Small intestine (tissue), 7 donors: ENCODE measurements at regions not wholly inside any gene's neighbourhood (a gene's known extent, or its start where the extent isn't known, plus 50 kb on each side); places are given as distances from the start of the nearest gene placed in this dataset.
A peak's percentile ranks its signal among the peaks of the same experiment; 100 is the strongest.

Source experiments
- DNase-seq, 2 donors: peaks; one replicate each; pipeline versions ENCODE4 v3.0.0 to v3.0.0-alpha.2; 2013
- FAIRE-seq: peaks from 2 replicates; lab custom pipeline; 2012; peaks lifted over from hg19 to GRCh38; lab: Jason Lieb, UNC
- H3K27ac ChIP-seq, 3 donors: one replicate each; pipeline ENCODE4 v1.5.1; 2013; ENCODE audit warnings: low read length in 2 of 3, mild to moderate bottlenecking in 2 of 3, control low read depth in 1 of 3, inconsistent platforms in 1 of 3, low read depth in 1 of 3, moderate library complexity in 1 of 3
- H3K27me3 ChIP-seq, 3 donors: one replicate each; pipeline ENCODE4 v1.6.1; 2013; ENCODE audit warnings: low read length in 3 of 3, inconsistent platforms in 1 of 3; ENCODE audit not compliant: control insufficient read depth in 3 of 3, insufficient read depth in 3 of 3
- H3K36me3 ChIP-seq, 3 donors: one replicate each; pipeline ENCODE4 v1.6.1; 2013; ENCODE audit warnings: low read length in 3 of 3, inconsistent platforms in 1 of 3, low read depth in 1 of 3, mild to moderate bottlenecking in 1 of 3, moderate library complexity in 1 of 3; ENCODE audit not compliant: control insufficient read depth in 3 of 3, insufficient read depth in 2 of 3
- H3K4me1 ChIP-seq, 3 donors: one replicate each; pipeline ENCODE4 v1.6.1; 2013; ENCODE audit warnings: low read length in 2 of 3, inconsistent platforms in 1 of 3, low read depth in 1 of 3, mild to moderate bottlenecking in 1 of 3, moderate library complexity in 1 of 3; ENCODE audit not compliant: control insufficient read depth in 3 of 3, insufficient read depth in 2 of 3
- H3K4me3 ChIP-seq, 3 donors: one replicate each; pipeline ENCODE4 v1.5.1; 2013; ENCODE audit warnings: low read length in 3 of 3, control low read depth in 1 of 3, inconsistent platforms in 1 of 3, low read depth in 1 of 3, mild to moderate bottlenecking in 1 of 3, moderate library complexity in 1 of 3
- H3K9me3 ChIP-seq, 2 donors: one replicate each; pipeline ENCODE4 v1.6.1; 2013; ENCODE audit warnings: low read depth in 1 of 2, low read length in 1 of 2; ENCODE audit not compliant: control insufficient read depth in 2 of 2, insufficient read depth in 1 of 2
- WGBS, 3 donors: extraction: QIAGEN DNeasy Blood & Tissue Kit; methylation state at CpG; one replicate each; pipeline ENCODE4 v1.1.7; 2013; 5-methylcytosine and 5-hydroxymethylcytosine counted together
- donor health status: healthy with polysubstance abuse.
- donor health status: control.
- donor health status: control.
- donor health status: Bipolar disorder and iron deficiency.
- donor health status: healthy.

- Histone ChIP-seq H3K27me3 (peaks cover 0 to 4% (median 0%) of the 10 kb centered on the region in 3 donors), H3K27ac (no peak overlapping the region), H3K36me3 (no peaks in the 10 kb centered on the region), H3K4me1 (no peaks in the 10 kb centered on the region), H3K9me3 (peaks cover 0 to 3% of the 10 kb centered on the region in 2 donors), H3K4me3 (no peak overlapping the region)
- DNase-seq = no peak
- no peak for FAIRE-seq
- 80 to 90% (median 86%) methylated on average over 3 of the region's 3 CpGs for WGBS, 3 donors
Observed at GRCh38 chr10:128587689-128588088, 461.5 kb upstream of the MKI67 start.

- FAIRE-seq = no peak
- H3K27ac ChIP-seq = no peak overlapping the region
- DNase-seq = no peak
- no peaks in the 10 kb centered on the region for H3K4me1 ChIP-seq
- no peaks in the 10 kb centered on the region for H3K36me3 ChIP-seq
- no peak overlapping the region for H3K4me3 ChIP-seq
- peaks cover 0 to 4% (median 0%) of the 10 kb centered on the region in 3 donors for H3K27me3 ChIP-seq
- H3K9me3 ChIP-seq = peaks cover 0 to 3% of the 10 kb centered on the region in 2 donors
Observed at GRCh38 chr10:128588402-128588801, 462.2 kb upstream of the MKI67 start.

DNA sequence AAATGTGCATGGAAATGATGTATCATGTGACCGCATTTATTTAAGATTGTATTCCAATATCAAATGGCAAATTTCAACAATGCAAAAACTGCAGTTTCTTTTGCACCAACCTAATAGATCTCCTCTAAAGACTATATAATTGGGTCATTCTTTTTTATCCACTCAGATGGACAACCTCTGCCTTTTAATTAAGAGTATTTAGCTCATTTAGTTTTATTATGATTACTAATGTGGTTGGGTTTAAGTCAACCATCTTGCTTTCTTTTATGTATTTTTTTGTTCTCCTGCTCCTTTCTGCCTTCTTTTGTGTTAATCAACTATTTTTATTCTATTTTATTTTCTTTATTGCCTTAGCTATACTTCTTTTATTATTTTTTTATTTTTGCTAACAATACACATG lies 468.5 kb upstream of the MKI67 start:
- Histone ChIP-seq H3K27ac (no peak overlapping the region), H3K27me3 (peaks cover 0 to 5% (median 0%) of the 10 kb centered on the region in 3 donors), H3K4me1 (no peaks in the 10 kb centered on the region), H3K9me3 (no peaks in the 10 kb centered on the region), H3K36me3 (no peaks in the 10 kb centered on the region), H3K4me3 (no peak overlapping the region)
- no peak for DNase-seq
- FAIRE-seq = no peak
- 93 to 99% (median 97%) methylated on average over 1 of the region's 1 CpG for WGBS, 3 donors

DNA sequence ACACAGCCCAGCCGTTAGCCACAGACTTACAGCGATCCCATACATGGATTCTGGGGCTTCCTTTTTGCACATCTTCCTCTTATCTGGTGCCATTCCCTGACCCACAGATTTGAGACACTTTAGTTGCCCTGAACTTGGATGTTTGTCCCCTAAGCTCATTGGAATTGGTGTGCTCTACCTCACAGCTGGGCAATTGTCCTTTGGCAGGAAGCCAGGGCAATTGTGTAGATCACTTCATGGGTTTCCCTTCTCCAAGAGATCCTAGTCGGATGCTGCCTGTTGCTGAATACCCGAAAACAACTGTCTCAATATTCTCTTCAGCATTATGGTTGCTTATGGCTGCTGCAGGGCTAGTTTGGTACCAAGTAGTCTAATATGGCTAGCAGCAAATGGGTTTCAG lies 470.7 kb upstream of the MKI67 start:
- Histone ChIP-seq H3K27ac (no peak overlapping the region), H3K9me3 (no peaks in the 10 kb centered on the region), H3K27me3 (peaks cover 0 to 5% (median 0%) of the 10 kb centered on the region in 3 donors), H3K4me1 (no peaks in the 10 kb centered on the region), H3K36me3 (no peaks in the 10 kb centered on the region), H3K4me3 (no peak overlapping the region)
- WGBS, 3 donors = 71 to 84% (median 76%) methylated on average over 4 of the region's 4 CpGs
- no peak for DNase-seq
- no peak for FAIRE-seq

GRCh38 chr10:128599030-128599429 lies 472.8 kb upstream of the MKI67 start:
- H3K4me1 ChIP-seq = no peaks in the 10 kb centered on the region
- no peaks in the 10 kb centered on the region for H3K9me3 ChIP-seq
- no peak overlapping the region for H3K4me3 ChIP-seq
- FAIRE-seq (no peak), DNase-seq (no peak)
- 80 to 85% (median 83%) methylated on average over 2 of the region's 2 CpGs for WGBS, 3 donors
- no peaks in the 10 kb centered on the region for H3K36me3 ChIP-seq
- H3K27ac ChIP-seq = no peak overlapping the region
- peaks cover 0 to 5% (median 0%) of the 10 kb centered on the region in 3 donors for H3K27me3 ChIP-seq

GRCh38 chr10:128599538-128599937 lies 473.3 kb upstream of the MKI67 start:
- 90 to 93% (median 92%) methylated on average over 4 of the region's 4 CpGs for WGBS, 3 donors
- H3K4me1 ChIP-seq = no peaks in the 10 kb centered on the region
- H3K36me3 ChIP-seq = no peaks in the 10 kb centered on the region
- H3K9me3 ChIP-seq = no peaks in the 10 kb centered on the region
- H3K27ac ChIP-seq = no peak overlapping the region
- H3K27me3 ChIP-seq = peaks cover 0 to 5% (median 0%) of the 10 kb centered on the region in 3 donors
- FAIRE-seq = no peak
- no peak for DNase-seq
- no peak overlapping the region for H3K4me3 ChIP-seq

DNA sequence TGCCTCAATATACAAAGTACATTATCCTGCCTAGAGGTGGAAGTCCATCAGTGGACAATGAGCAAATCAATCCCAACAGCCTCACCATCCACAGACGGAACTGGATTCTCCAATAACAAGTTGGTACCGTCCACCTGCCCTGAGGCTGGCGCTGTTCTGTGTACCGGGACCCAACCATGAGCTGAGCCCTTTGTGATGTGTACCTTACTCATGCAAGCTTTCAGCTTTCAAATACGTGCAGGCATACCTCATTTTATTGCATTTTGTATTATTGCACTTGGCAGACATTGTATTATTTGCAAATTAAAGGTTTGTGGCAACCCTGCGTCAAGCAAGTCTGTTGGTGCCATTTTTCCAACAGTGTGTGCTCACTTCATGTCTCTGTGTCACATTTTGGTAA lies 476.0 kb upstream of the MKI67 start:
- Histone ChIP-seq H3K27ac (no peak overlapping the region), H3K9me3 (no peaks in the 10 kb centered on the region), H3K27me3 (no peaks in the 10 kb centered on the region), H3K4me3 (no peak overlapping the region), H3K4me1 (no peaks in the 10 kb centered on the region), H3K36me3 (no peaks in the 10 kb centered on the region)
- FAIRE-seq (no peak), DNase-seq (peak in 1 of 2 donors; percentile 9)
- 18 to 64% (median 34%) methylated on average over 6 of the region's 6 CpGs for WGBS, 3 donors

DNA sequence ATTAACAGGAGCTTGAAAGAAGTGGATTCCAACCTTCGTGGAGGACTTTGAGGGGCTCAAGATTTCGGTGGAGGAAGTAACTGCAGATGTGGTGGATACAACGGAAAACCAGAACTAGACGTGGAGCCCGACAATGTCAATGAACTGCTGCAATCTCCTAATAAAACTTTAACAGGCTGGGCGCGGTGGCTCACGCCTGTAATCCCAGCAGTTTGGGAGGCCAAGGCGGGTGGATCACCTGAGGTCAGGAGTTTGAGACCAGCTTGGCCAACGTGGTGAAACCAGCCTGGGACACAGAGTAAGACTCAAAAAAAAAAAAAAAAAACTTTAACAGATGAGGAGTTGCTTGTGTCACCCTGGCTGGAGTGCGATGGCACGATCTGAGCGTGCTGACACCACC lies 477.8 kb upstream of the MKI67 start:
- H3K4me1 ChIP-seq = no peaks in the 10 kb centered on the region
- WGBS, 3 donors = 87 to 92% (median 91%) methylated on average over 13 of the region's 13 CpGs
- no peak overlapping the region for H3K27ac ChIP-seq
- no peak for DNase-seq
- H3K27me3 ChIP-seq = no peaks in the 10 kb centered on the region
- H3K4me3 ChIP-seq = no peak overlapping the region
- no peaks in the 10 kb centered on the region for H3K9me3 ChIP-seq
- no peaks in the 10 kb centered on the region for H3K36me3 ChIP-seq
- FAIRE-seq = no peak

DNA sequence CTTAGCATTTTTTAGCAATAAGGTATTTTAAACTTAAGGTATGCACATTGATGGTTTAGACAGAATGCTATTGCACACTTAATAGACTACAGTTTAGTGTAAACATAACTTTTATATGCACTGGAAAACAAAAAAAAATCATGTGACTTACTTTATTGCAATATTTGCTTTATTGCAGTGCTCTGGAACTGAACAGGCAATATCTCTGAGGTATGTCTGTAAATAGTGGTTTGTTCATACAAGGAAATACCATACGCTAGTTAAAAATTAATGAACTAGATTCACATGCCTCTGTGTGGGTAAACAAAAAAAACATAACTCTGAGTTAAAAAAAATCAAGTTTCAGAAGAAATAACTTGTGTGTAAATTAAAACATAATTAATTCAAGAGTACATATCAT lies 479.0 kb upstream of the MKI67 start:
- peak; percentile 65 for FAIRE-seq
- H3K9me3 ChIP-seq = no peaks in the 10 kb centered on the region
- 15 to 67% (median 46%) methylated on average over 1 of the region's 1 CpG for WGBS, 3 donors

More for the DNA sequence above, 479.0 kb upstream of the MKI67 start:
- Histone ChIP-seq H3K4me3 (no peak overlapping the region), H3K27me3 (no peaks in the 10 kb centered on the region), H3K4me1 (no peaks in the 10 kb centered on the region), H3K27ac (no peak overlapping the region), H3K36me3 (no peaks in the 10 kb centered on the region)
- DNase-seq = peak; percentile 35 to 48
